GM10248 (cell line): ENCODE measurements at regions not wholly inside any gene's neighbourhood (a gene's known extent, or its start where the extent isn't known, plus 50 kb on each side); places are given as distances from the start of the nearest gene placed in this dataset.

Source experiments
- CTCF ChIA-PET: fragments of 300-600 bp; sonication (Branson Sonifier 250); formaldehyde crosslinking; extraction: SDS; loops from one replicate; lab custom pipeline; 2021; ENCODE audit warnings: antibody characterized with exemption; lab: Yijun Ruan, JAX
- POLR2A ChIA-PET: fragments of 350-650 bp; sonication (Branson Sonifier 250); formaldehyde crosslinking; extraction: SDS; loops from one replicate; lab custom pipeline; 2020; ENCODE audit warnings: antibody characterized with exemption; lab: Yijun Ruan, JAX
- DNase-seq: peaks from one replicate; pipeline ENCODE4 v3.0.0; 2012; ENCODE audit errors: extremely low spot score
- CTCF ChIP-seq: IDR thresholded peaks from 2 replicates; pipeline ENCODE4 v1.5.1; 2012; ENCODE audit warnings: mild to moderate bottlenecking, low read depth; ENCODE audit errors: extremely low read depth, missing control alignments, control extremely low read depth

- POLR2A ChIA-PET, result no interaction called here
- TF ChIP-seq CTCF, result no peak
- DNase-seq, result no peak
- CTCF ChIA-PET, result interaction anchor here (1.4 kb wide), 2 partner anchors 13 to 22 kb away, joined by 3 to 4 read pairs; no protein-coding TSS in a partner anchor
Measured at GRCh38 chr4:72970756-72971155, 98.8 kb downstream of the COX18 start.

GRCh38 chr4:72969976-72970375, 99.5 kb downstream of the COX18 start:
- ChIA-PET CTCF (interaction anchor here (1.4 kb wide), 2 partner anchors 14 to 21 kb away, joined by 3 to 4 read pairs; no protein-coding TSS in a partner anchor), POLR2A (no interaction called here)
- no peak for TF ChIP-seq CTCF
- DNase-seq, result no peak

- DNase-seq, result no peak
- CTCF ChIA-PET, result interaction anchor here (1.5 kb wide), 1 partner anchor 24 kb away, joined by 4 read pairs; no protein-coding TSS in a partner anchor
- no peak for TF ChIP-seq CTCF
- POLR2A ChIA-PET, result no interaction called here
Measured at GRCh38 chr4:72966652-72967051, 102.9 kb downstream of the COX18 start.

- DNase-seq, result no peak
- POLR2A ChIA-PET, result no interaction called here
Measured at GRCh38 chr4:72959411-72959810, 110.1 kb downstream of the COX18 start.

GRCh38 chr4:72954811-72955210, 114.7 kb downstream of the COX18 start:
- ChIA-PET CTCF (interaction anchor here (0.8 kb wide), 1 partner anchor 18 kb away, joined by 3 read pairs; no protein-coding TSS in a partner anchor), POLR2A (no interaction called here)
- no peak for TF ChIP-seq CTCF
- no peak for DNase-seq

More at GRCh38 chr4:72959411-72959810, 110.1 kb downstream of the COX18 start:
- CTCF ChIA-PET, result interaction anchor here (1.4 kb wide), 1 partner anchor 26 kb away, joined by 3 read pairs; no protein-coding TSS in a partner anchor
- TF ChIP-seq CTCF, result no peak

- CTCF ChIA-PET, result no interaction called here
- no peak for TF ChIP-seq CTCF
- no peak for DNase-seq
- POLR2A ChIA-PET, result no interaction called here
Measured at GRCh38 chr4:72953571-72953970, 115.9 kb downstream of the COX18 start.
